Transverse colon (tissue), 4 donors: ENCODE measurements at regions not wholly inside any gene's neighbourhood (a gene's known extent, or its start where the extent isn't known, plus 50 kb on each side); places are given as distances from the start of the nearest gene placed in this dataset.

Experiments
- DNase-seq: peaks from one replicate; pipeline ENCODE4 v3.0.0-alpha.2; 2019
- H3K27ac ChIP-seq, 4 donors: fragments of 200-600 bp; sonication (generic); 2 replicates each; pipeline ENCODE4 v1.5.1; 2016 to 2018; ENCODE audit warnings: inconsistent platforms in 4 of 4
- H3K27me3 ChIP-seq: fragments of 200-600 bp; sonication (generic); 2 replicates; pipeline ENCODE4 v1.5.1; 2017; ENCODE audit warnings: inconsistent platforms
- H3K36me3 ChIP-seq, 4 donors: fragments of 200-600 bp; sonication (generic); 2 replicates each; pipeline ENCODE4 v1.5.1; 2017 to 2019; ENCODE audit warnings: inconsistent platforms in 4 of 4
- H3K4me1 ChIP-seq, 4 donors: fragments of 200-600 bp; sonication (generic); 2 replicates each; pipeline ENCODE4 v1.5.1; 2017 to 2020; ENCODE audit warnings: inconsistent platforms in 4 of 4
- H3K4me3 ChIP-seq, 4 donors: fragments of 200-600 bp; sonication (generic); 1 replicate in 1 of 4; 2 replicates in 3 of 4; pipeline versions ENCODE4 v1.5.1 to v1.6.1; 2017 to 2019; ENCODE audit warnings: inconsistent platforms in 4 of 4
- H3K9me3 ChIP-seq, 2 donors: fragments of 200-600 bp; sonication (generic); 2 replicates each; pipeline ENCODE4 v1.5.1; 2017 to 2019; ENCODE audit warnings: inconsistent platforms in 2 of 2
- CTCF ChIP-seq, 5 experiments: fragments of 200-600 bp in 3 of 5; fragments of 450-650 bp in 2 of 5; sonication (generic) in 3 of 5; IDR thresholded peaks; 1 replicate in 2 of 5; 2 replicates in 3 of 5; pipeline ENCODE4 v1.5.1; 2016 to 2017; ENCODE audit warnings: antibody characterized with exemption in 5 of 5, inconsistent platforms in 3 of 5, mild to moderate bottlenecking in 2 of 5, moderate library complexity in 1 of 5
- EP300 ChIP-seq: sonication (generic); formaldehyde crosslinking; IDR thresholded peaks from one replicate; pipeline ENCODE4 v1.6.1; 2017; ENCODE audit warnings: antibody characterized with exemption, low read depth
- POLR2A ChIP-seq: fragments of 450-650 bp; IDR thresholded peaks from one replicate; pipeline ENCODE4 v1.6.1; 2016; ENCODE audit warnings: antibody characterized with exemption, mild to moderate bottlenecking, moderate library complexity
- POLR2AphosphoS5 ChIP-seq, 3 donors: sonication (generic); formaldehyde crosslinking; IDR thresholded peaks; one replicate each; pipeline ENCODE4 v1.6.1; 2016; ENCODE audit warnings: antibody characterized with exemption in 3 of 3
- WGBS, 2 donors: methylation state at CpG; one replicate each; pipeline ENCODE4 v1.1.5; 2018; ENCODE audit warnings: low coverage in 1 of 2; 5-methylcytosine and 5-hydroxymethylcytosine counted together
- in situ Hi-C, 4 donors: fragments of 200-750 bp; cut with MboI; loops; one replicate each; pipeline versions ENCODE4 v1.15.0 to v1.15.1; 2017; ENCODE audit warnings: low sequenced_read_pairs in 3 of 4, low pct_ligation_motif_present in 1 of 4, low pct_unique_long_range_greater_than_20kb in 1 of 4
- intact Hi-C: fragments of 100-400 bp; cut with DNase I; formaldehyde crosslinking; loops from one replicate; pipeline ENCODE4 v1.15.1; 2023; ENCODE audit warnings: low total_unique reads

DNA sequence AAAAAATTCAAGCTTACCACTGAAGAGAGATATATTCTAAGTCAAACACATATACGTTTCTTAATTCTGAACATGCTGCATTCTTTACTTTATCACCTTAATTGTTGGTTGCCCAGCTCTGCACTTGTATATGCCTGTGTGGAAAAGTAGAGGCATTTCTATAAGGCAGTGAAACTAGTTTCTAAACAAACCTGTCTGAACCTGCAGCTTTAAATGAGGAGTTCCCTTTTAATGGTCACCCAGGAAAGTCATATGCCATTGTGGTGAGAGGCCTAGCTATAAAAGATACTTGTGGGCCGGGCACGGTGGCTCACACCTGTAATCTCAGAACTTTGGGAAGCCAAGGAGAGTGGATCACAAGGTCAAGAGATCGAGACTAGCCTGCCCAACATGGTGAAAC lies 147.4 kb upstream of the RXFP1 start:
- DNase-seq: no peak
- intact Hi-C loops (no loop called here), in situ Hi-C loops (no loop called here)
- H3K4me3 ChIP-seq: no peak overlapping the region
- H3K27me3 ChIP-seq: no peaks in the 10 kb centered on the region
- no peaks in the 10 kb centered on the region for H3K4me1 ChIP-seq
- TF ChIP-seq CTCF (IDR thresholded peaks at IDR 0.05): no peak
- TF ChIP-seq POLR2AphosphoS5 (IDR thresholded peaks at IDR 0.05): no peak
- WGBS, 2 donors: 67 to 85% methylated on average over 1 to 4 of the region's 4 CpGs
- no peaks in the 10 kb centered on the region for H3K9me3 ChIP-seq
- no peak overlapping the region for H3K27ac ChIP-seq
- H3K36me3 ChIP-seq: no peaks in the 10 kb centered on the region

DNA sequence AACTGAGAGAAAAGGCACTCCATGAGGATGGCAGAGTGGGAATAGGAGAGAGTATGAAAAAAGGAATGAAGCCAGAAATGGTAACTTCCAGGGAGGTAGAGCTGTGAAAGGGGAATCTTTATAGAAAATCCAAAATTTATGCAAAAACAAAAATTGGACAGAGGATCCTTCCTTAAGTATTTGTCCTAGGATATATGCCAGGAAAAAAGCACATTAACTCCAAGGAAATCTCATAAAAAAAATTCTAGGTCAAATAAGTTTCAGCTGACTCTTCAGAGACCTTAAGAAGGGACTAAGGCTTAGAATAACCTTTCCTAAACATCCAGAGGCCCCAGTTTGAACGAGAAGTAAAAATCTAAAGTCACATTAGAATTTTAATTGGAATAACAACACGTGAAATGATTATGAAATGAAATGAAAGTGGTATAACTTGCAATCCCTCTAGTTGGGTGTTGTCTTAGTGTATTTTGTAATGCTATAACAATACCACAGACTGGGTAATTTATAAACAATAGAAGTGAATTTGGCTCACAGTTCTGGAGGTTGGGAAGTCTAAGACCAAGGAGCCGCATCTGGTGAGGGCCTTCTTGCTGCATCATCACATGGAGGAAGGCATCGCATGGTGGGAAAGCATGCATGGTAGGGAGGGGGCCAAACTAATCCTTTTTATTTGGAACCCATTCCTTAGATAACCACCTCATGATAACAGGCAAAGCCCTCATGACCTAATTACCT lies 145.4 kb upstream of the RXFP1 start:
- Histone ChIP-seq H3K27ac (no peak overlapping the region), H3K36me3 (no peaks in the 10 kb centered on the region), H3K27me3 (no peaks in the 10 kb centered on the region), H3K4me1 (no peaks in the 10 kb centered on the region), H3K4me3 (no peak overlapping the region), H3K9me3 (no peaks in the 10 kb centered on the region)
- DNase-seq: no peak
- intact Hi-C loops (no loop called here), in situ Hi-C loops (no loop called here)
- WGBS, 2 donors: 50 to 62% methylated on average over 4 of the region's 4 CpGs
- TF ChIP-seq EP300: no peak
- no peak for TF ChIP-seq CTCF (IDR thresholded peaks at IDR 0.05)
- TF ChIP-seq POLR2A: no peak
- no peak for TF ChIP-seq POLR2AphosphoS5 (IDR thresholded peaks at IDR 0.05)

DNA sequence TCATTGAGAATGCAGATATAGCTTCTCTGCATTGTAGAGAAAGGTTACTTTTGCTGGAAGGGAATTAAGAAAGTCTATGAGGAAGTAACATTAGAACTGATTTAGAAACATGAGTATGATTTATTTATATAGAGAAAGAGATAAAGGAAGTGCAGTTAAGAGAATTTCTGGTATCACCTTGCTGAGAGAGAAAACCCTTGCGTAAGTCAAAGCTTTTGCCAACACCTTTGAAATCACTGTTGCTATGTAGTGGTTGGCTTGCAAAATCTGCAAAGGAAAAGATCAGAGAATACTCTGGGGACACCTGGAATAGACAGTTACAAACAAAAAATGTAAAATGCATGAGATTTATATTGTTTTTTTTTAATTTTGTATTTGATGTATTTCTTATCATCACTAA lies 137.3 kb upstream of the RXFP1 start:
- no peaks in the 10 kb centered on the region for H3K4me1 ChIP-seq
- 82 to 95% methylated on average over 1 of the region's 1 CpG for WGBS, 2 donors
- no peaks in the 10 kb centered on the region for H3K36me3 ChIP-seq
- H3K27me3 ChIP-seq: no peaks in the 10 kb centered on the region
- in situ Hi-C loops: no loop called here
- TF ChIP-seq POLR2AphosphoS5 (IDR thresholded peaks at IDR 0.05): no peak
- TF ChIP-seq CTCF (IDR thresholded peaks at IDR 0.05): no peak
- no peak for TF ChIP-seq EP300
- no peak for TF ChIP-seq POLR2A
- intact Hi-C loops: no loop called here
- DNase-seq: no peak
- no peak overlapping the region for H3K27ac ChIP-seq
- no peak overlapping the region for H3K4me3 ChIP-seq
- H3K9me3 ChIP-seq: no peaks in the 10 kb centered on the region

- TF ChIP-seq POLR2A: no peak
- Histone ChIP-seq H3K4me3 (no peak overlapping the region), H3K27me3 (no peaks in the 10 kb centered on the region), H3K27ac (no peak overlapping the region), H3K9me3 (no peaks in the 10 kb centered on the region), H3K4me1 (no peaks in the 10 kb centered on the region), H3K36me3 (no peaks in the 10 kb centered on the region)
- 80 to 89% methylated on average over 3 of the region's 3 CpGs for WGBS, 2 donors
- intact Hi-C loops: no loop called here
- no peak for DNase-seq
- in situ Hi-C loops: no loop called here
These were observed 126.3 kb upstream of the RXFP1 start for GRCh38 chr4:158395343-158395742.

GRCh38 chr4:158395889-158396288 lies 125.8 kb upstream of the RXFP1 start:
- 30 to 42% methylated on average over 1 to 2 of the region's 2 CpGs for WGBS, 2 donors
- Histone ChIP-seq H3K27me3 (no peaks in the 10 kb centered on the region), H3K4me3 (no peak overlapping the region), H3K9me3 (no peaks in the 10 kb centered on the region), H3K36me3 (no peaks in the 10 kb centered on the region), H3K27ac (no peak overlapping the region), H3K4me1 (no peaks in the 10 kb centered on the region)
- no peak for DNase-seq
- intact Hi-C loops: no loop called here
- in situ Hi-C loops: no loop called here
- TF ChIP-seq CTCF (IDR thresholded peaks at IDR 0.05) (no peak), POLR2AphosphoS5 (IDR thresholded peaks at IDR 0.05) (no peak), EP300 (no peak), POLR2A (no peak)
